ENCODE measurements at regions not wholly inside any gene's neighbourhood (a gene's known extent, or its start where the extent isn't known, plus 50 kb on each side); places are given as distances from the start of the nearest gene placed in this dataset.

DNA sequence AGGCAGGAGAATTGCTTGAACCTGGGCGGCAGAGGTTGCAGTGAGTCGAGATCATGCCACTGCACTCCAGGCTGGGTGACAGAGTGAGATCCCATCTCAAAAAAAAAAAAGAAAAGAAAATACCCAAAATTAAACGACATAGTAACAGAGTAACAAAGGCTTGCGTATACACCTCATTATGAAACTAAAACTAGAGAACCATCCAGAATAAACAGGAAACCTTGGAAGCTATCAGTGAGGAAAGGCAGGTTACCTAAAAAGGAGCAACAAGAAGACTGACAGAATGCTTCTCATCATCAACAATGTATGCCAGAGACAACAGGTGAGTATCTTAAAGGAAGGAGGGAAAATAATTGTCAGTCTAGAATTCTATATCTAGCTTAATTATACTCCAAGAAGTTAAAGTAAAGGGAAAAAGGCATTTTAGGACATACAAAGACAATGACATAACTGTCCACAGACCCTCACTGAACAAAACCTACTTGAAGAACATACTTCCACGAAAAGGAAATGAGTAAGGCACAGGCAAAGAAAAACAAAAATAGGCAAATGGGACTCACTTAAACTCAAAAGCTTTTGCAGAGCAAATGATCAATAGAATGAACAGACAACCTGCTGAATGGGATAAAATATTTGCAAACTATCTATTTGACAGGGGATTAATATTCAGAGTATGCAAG is 64.1 kb upstream of the NT5E start:
- intact Hi-C loops (cut with DNase I) = no loop called here
- Histone ChIP-seq H3K27ac (no peak overlapping the region), H3K4me3 (no peak overlapping the region), H3K9me3 (no peaks in the 10 kb centered on the region), H3K36me3 (no peaks in the 10 kb centered on the region), H3K4me1 (no peaks in the 10 kb centered on the region), H3K27me3 (no peaks in the 10 kb centered on the region)
- no peak for DNase-seq
- TF ChIP-seq POLR2A (IDR thresholded peaks at IDR 0.05) (no peak), EP300 (IDR thresholded peaks at IDR 0.05) (no peak), POLR2AphosphoS5 (IDR thresholded peaks at IDR 0.05) (no peak)
- TF ChIP-seq, protein P1, sequence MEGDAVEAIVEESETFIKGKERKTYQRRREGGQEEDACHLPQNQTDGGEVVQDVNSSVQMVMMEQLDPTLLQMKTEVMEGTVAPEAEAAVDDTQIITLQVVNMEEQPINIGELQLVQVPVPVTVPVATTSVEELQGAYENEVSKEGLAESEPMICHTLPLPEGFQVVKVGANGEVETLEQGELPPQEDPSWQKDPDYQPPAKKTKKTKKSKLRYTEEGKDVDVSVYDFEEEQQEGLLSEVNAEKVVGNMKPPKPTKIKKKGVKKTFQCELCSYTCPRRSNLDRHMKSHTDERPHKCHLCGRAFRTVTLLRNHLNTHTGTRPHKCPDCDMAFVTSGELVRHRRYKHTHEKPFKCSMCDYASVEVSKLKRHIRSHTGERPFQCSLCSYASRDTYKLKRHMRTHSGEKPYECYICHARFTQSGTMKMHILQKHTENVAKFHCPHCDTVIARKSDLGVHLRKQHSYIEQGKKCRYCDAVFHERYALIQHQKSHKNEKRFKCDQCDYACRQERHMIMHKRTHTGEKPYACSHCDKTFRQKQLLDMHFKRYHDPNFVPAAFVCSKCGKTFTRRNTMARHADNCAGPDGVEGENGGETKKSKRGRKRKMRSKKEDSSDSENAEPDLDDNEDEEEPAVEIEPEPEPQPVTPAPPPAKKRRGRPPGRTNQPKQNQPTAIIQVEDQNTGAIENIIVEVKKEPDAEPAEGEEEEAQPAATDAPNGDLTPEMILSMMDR (IDR thresholded peaks at IDR 0.05) = no peak
- WGBS, 2 donors = 79% methylated on average over 5 of the region's 5 CpGs

DNA sequence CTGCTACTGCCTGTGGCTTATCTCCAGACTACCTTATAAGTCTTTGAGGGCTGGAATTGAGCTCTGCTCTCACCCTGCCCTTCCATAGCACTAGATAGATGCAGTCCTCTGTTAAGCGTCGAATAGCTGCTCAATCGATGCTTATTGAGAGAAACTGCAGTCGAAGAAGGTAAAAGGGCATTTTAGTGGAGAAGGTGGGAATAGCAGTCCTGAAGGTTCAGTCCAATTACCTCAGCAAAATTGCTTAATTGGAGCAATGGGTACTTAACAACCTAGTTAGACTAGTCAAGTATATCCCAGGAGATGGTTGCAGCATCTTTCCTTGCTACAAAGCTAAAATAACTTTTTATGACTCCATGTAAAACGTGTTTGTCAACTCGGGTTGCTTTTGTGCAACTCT is 66.8 kb upstream of the NT5E start:
- WGBS, 2 donors = 26 to 47% methylated on average over 6 of the region's 6 CpGs
- intact Hi-C loops (cut with DNase I) = no loop called here

DNA sequence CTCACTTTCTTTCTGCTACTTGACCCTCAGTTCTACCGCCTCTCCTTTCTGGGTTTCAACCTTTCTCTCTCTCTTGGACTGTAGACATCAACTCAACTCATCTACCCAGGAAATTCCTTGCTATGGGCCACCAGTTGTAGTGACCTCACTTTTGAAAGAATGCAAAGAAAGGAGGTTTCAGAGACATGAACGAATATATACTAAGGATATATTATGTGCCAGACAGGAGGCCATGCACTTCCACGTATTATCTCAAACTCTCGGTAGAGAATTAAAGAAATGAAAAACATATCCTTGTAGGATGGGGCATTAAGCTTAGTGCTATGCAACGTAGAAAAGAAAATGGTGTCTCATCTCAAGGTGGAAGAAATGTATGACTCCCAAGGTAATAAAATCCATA is 67.3 kb upstream of the NT5E start:
- no peaks in the 10 kb centered on the region for H3K9me3 ChIP-seq
- H3K27ac ChIP-seq = no peak overlapping the region
- no peak overlapping the region for H3K4me3 ChIP-seq
- no peaks in the 10 kb centered on the region for H3K27me3 ChIP-seq
- H3K4me1 ChIP-seq = no peaks in the 10 kb centered on the region
- intact Hi-C loops (cut with DNase I) = no loop called here
- TF ChIP-seq EP300 (IDR thresholded peaks at IDR 0.05) = no peak
- no peak for TF ChIP-seq POLR2A (IDR thresholded peaks at IDR 0.05)
- no peak for TF ChIP-seq POLR2AphosphoS5 (IDR thresholded peaks at IDR 0.05)
- TF ChIP-seq, protein P1 (IDR thresholded peaks at IDR 0.05) = no peak
- no peaks in the 10 kb centered on the region for H3K36me3 ChIP-seq
- WGBS, 2 donors = 83 to 90% methylated on average over 5 of the region's 5 CpGs
- DNase-seq = no peak

More for the DNA sequence above, 66.8 kb upstream of the NT5E start:
- no peak overlapping the region for H3K4me3 ChIP-seq
- H3K27ac ChIP-seq = no peak overlapping the region
- H3K36me3 ChIP-seq = no peaks in the 10 kb centered on the region
- TF ChIP-seq, protein P1 (IDR thresholded peaks at IDR 0.05) = no peak
- no peak for TF ChIP-seq EP300 (IDR thresholded peaks at IDR 0.05)
- no peak for TF ChIP-seq POLR2AphosphoS5 (IDR thresholded peaks at IDR 0.05)
- no peak for TF ChIP-seq POLR2A (IDR thresholded peaks at IDR 0.05)
- no peaks in the 10 kb centered on the region for H3K9me3 ChIP-seq
- no peaks in the 10 kb centered on the region for H3K4me1 ChIP-seq
- no peaks in the 10 kb centered on the region for H3K27me3 ChIP-seq
- no peak for DNase-seq

DNA sequence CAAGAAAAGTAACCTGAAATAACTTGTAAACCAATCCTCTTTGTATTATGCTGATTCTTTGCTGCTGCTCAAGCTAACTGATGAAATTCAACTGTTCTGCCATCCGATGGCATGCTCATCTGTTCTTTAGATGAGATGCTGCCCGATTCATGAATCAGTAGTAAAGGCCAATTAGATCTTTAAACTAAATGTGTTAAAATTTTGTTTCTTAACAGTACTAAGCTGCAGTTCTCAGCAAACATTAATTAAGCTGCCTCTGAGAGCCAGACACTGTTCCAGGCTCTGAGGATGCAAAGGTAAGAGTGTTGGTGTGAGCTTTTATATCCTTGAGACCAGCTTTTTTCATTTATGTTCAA is 77.0 kb upstream of the NT5E start:
- Histone ChIP-seq H3K27ac (no peak overlapping the region), H3K4me1 (no peaks in the 10 kb centered on the region), H3K27me3 (no peaks in the 10 kb centered on the region), H3K9me3 (no peaks in the 10 kb centered on the region), H3K4me3 (no peak overlapping the region), H3K36me3 (no peaks in the 10 kb centered on the region)
- WGBS, 2 donors = 44 to 95% methylated on average over 2 of the region's 2 CpGs
- DNase-seq = no peak
- TF ChIP-seq EP300 (IDR thresholded peaks at IDR 0.05) (no peak), POLR2A (IDR thresholded peaks at IDR 0.05) (no peak), POLR2AphosphoS5 (IDR thresholded peaks at IDR 0.05) (no peak)
- TF ChIP-seq, protein P1 (IDR thresholded peaks at IDR 0.05) = no peak
- intact Hi-C loops (cut with DNase I) = no loop called here

All from sigmoid colon (tissue), 6 donors.